WTC11 (cell line): ENCODE measurements at regions not wholly inside any gene's neighbourhood (a gene's known extent, or its start where the extent isn't known, plus 50 kb on each side); places are given as distances from the start of the nearest gene placed in this dataset.

Source experiments
- ATAC-seq: fragments of 200-7000 bp; cut with Tn5 transposase; 2 replicates; pipeline ENCODE4 v1.10.0; 2021; ENCODE audit warnings: mild to moderate bottlenecking, moderate library complexity
- CTCF ChIA-PET: fragments of 300-600 bp; sonication (Branson Sonifier 250); formaldehyde crosslinking; loops from one replicate; lab custom pipeline; 2021; ENCODE audit warnings: antibody characterized with exemption; lab: Charles Lee
- POLR2A ChIA-PET: fragments of 350-600 bp; sonication (Branson Sonifier 250); formaldehyde crosslinking; loops from one replicate; lab custom pipeline; 2021; ENCODE audit warnings: antibody characterized with exemption; lab: Charles Lee
- DNase-seq: peaks from one replicate; pipeline ENCODE4 v3.0.0; 2021; ENCODE audit warnings: low spot score
- H3K27ac Mint-ChIP-seq: 2 replicates; pipeline ENCODE4 v1.8.0; 2021; ENCODE audit warnings: mixed read lengths
- H3K27me3 Mint-ChIP-seq: 2 replicates; pipeline ENCODE4 v1.8.0; 2021; ENCODE audit warnings: low read depth, mild to moderate bottlenecking, moderate library complexity, mixed read lengths
- H3K36me3 Mint-ChIP-seq: 2 replicates; pipeline ENCODE4 v1.8.0; 2021; ENCODE audit warnings: mixed read lengths
- H3K4me1 Mint-ChIP-seq: 2 replicates; pipeline ENCODE4 v1.8.0; 2022; ENCODE audit warnings: mixed read lengths
- H3K4me3 Mint-ChIP-seq: 2 replicates; pipeline ENCODE4 v1.8.0; 2021; ENCODE audit warnings: mild to moderate bottlenecking, moderate library complexity, mixed read lengths
- H3K9me3 Mint-ChIP-seq: 2 replicates; pipeline ENCODE4 v1.8.0; 2021; ENCODE audit warnings: mixed read lengths
- ELF4 ChIP-seq: sonication (generic); formaldehyde crosslinking; IDR thresholded peaks from 2 replicates; pipeline ENCODE4 v1.8.1; 2022; ENCODE audit warnings: low read depth, mild to moderate bottlenecking, moderate library complexity, missing genetic modification reagents
- FOXJ3 ChIP-seq: sonication (generic); formaldehyde crosslinking; IDR thresholded peaks from 2 replicates; pipeline ENCODE4 v1.9.0; 2021; ENCODE audit warnings: missing genetic modification reagents, mild to moderate bottlenecking, borderline replicate concordance
- PRRX2 ChIP-seq: fragments of 250-450 bp; sonication (Bioruptor Pico); IDR thresholded peaks from 2 replicates; pipeline ENCODE4 v1.8.0; 2021; ENCODE audit warnings: mild to moderate bottlenecking
- RORB ChIP-seq: fragments of 250-450 bp; sonication (Bioruptor Pico); IDR thresholded peaks from 2 replicates; pipeline ENCODE4 v1.9.0; 2021; ENCODE audit warnings: mild to moderate bottlenecking
- SMAD4 ChIP-seq: sonication (generic); formaldehyde crosslinking; IDR thresholded peaks from 2 replicates; pipeline ENCODE4 v1.8.0; 2022; ENCODE audit warnings: mild to moderate bottlenecking, missing genetic modification reagents
- TCF7 ChIP-seq: sonication (generic); formaldehyde crosslinking; IDR thresholded peaks from 2 replicates; pipeline ENCODE4 v1.8.0; 2022; ENCODE audit warnings: mild to moderate bottlenecking, low read depth, missing genetic modification reagents, moderate library complexity
- TP53 ChIP-seq: sonication (generic); formaldehyde crosslinking; IDR thresholded peaks from 2 replicates; pipeline ENCODE4 v1.8.1; 2023; ENCODE audit warnings: mild to moderate bottlenecking, missing genetic modification reagents
- ZNF121 ChIP-seq: sonication (generic); formaldehyde crosslinking; IDR thresholded peaks from 2 replicates; pipeline ENCODE4 v1.8.0; 2023; ENCODE audit warnings: missing genetic modification reagents
- ZNF219 ChIP-seq: sonication (generic); formaldehyde crosslinking; IDR thresholded peaks from 2 replicates; pipeline ENCODE4 v1.8.0; 2023; ENCODE audit warnings: missing genetic modification reagents, mild to moderate bottlenecking, borderline replicate concordance
- ZNF423 ChIP-seq: fragments of 250-450 bp; sonication (Bioruptor Pico); IDR thresholded peaks from 2 replicates; pipeline ENCODE4 v2.1.2; 2022; ENCODE audit warnings: mild to moderate bottlenecking, moderate library complexity
- TF ChIP-seq, protein P1 (sequence below): sonication (generic); formaldehyde crosslinking; IDR thresholded peaks from 2 replicates; pipeline ENCODE4 v1.8.1; 2023; ENCODE audit warnings: mild to moderate bottlenecking, missing genetic modification reagents, moderate library complexity
- TF ChIP-seq, protein P2 (sequence below): sonication (generic); formaldehyde crosslinking; IDR thresholded peaks from 2 replicates; pipeline ENCODE4 v1.8.1; 2022; ENCODE audit warnings: mild to moderate bottlenecking, missing genetic modification reagents, moderate library complexity, borderline replicate concordance
- TF ChIP-seq, protein P3 (sequence below): sonication (generic); formaldehyde crosslinking; IDR thresholded peaks from 2 replicates; pipeline ENCODE4 v1.8.1; 2023; ENCODE audit warnings: mild to moderate bottlenecking, missing genetic modification reagents
- TF ChIP-seq, protein P4 (sequence below): sonication (generic); formaldehyde crosslinking; IDR thresholded peaks from 2 replicates; pipeline ENCODE4 v1.8.1; 2023; ENCODE audit warnings: mild to moderate bottlenecking, missing genetic modification reagents, moderate library complexity
- TF ChIP-seq, protein P5 (sequence below): fragments of 250-450 bp; sonication (Bioruptor Pico); conservative IDR thresholded peaks from 2 replicates; pipeline ENCODE4 v1.9.0; 2021; ENCODE audit warnings: mild to moderate bottlenecking
- TF ChIP-seq, protein P6 (sequence below): sonication (generic); formaldehyde crosslinking; IDR thresholded peaks from 2 replicates; pipeline ENCODE4 v1.8.1; 2023; ENCODE audit warnings: mild to moderate bottlenecking, missing genetic modification reagents
- TF ChIP-seq, protein P7 (sequence below): fragments of 250-450 bp; sonication (Bioruptor Pico); IDR thresholded peaks from 2 replicates; pipeline ENCODE4 v1.9.0; 2021; ENCODE audit warnings: mild to moderate bottlenecking
- TF ChIP-seq, protein P8 (sequence below): sonication (generic); formaldehyde crosslinking; IDR thresholded peaks from 2 replicates; pipeline ENCODE4 v1.8.1; 2023; ENCODE audit warnings: mild to moderate bottlenecking, missing genetic modification reagents, borderline replicate concordance
- TF ChIP-seq, protein P9 (sequence below): fragments of 250-450 bp; sonication (Bioruptor Pico); IDR thresholded peaks from 2 replicates; pipeline ENCODE4 v1.8.0; 2021; ENCODE audit warnings: mild to moderate bottlenecking

DNA sequence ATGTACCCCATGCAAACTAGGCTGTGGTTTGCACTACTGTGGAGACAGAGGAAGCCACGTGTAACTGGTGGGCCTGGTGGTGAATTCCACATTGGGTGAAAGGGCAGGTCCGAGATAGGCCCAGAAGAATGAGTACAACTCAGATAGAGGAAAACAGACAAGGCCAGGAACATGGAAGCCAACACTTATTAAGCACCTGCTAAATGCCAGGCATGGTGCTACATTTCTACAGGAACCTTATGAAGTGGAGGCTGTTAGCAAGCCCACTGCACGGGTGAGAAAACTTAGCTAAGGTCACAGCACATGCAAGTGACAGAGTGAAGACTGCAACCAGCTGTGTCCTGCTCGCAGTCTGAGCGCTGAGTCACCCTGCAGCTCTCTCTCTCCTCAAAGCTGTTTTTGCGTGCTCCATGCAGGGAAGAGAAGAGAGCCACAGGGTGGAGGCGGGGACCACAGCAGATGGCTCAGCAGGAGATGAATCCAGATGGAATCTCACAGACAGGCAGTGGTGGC, 65.5 kb upstream of the SPTLC1 start (continued):
- TF ChIP-seq, protein P1, sequence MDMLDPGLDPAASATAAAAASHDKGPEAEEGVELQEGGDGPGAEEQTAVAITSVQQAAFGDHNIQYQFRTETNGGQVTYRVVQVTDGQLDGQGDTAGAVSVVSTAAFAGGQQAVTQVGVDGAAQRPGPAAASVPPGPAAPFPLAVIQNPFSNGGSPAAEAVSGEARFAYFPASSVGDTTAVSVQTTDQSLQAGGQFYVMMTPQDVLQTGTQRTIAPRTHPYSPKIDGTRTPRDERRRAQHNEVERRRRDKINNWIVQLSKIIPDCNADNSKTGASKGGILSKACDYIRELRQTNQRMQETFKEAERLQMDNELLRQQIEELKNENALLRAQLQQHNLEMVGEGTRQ (CRISPR knock-in tag) = no peak
- no peak for TF ChIP-seq ELF4 (CRISPR knock-in tag)
- TF ChIP-seq, protein P2, sequence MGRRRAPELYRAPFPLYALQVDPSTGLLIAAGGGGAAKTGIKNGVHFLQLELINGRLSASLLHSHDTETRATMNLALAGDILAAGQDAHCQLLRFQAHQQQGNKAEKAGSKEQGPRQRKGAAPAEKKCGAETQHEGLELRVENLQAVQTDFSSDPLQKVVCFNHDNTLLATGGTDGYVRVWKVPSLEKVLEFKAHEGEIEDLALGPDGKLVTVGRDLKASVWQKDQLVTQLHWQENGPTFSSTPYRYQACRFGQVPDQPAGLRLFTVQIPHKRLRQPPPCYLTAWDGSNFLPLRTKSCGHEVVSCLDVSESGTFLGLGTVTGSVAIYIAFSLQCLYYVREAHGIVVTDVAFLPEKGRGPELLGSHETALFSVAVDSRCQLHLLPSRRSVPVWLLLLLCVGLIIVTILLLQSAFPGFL = no peak
- TF ChIP-seq TCF7 = no peak
- TF ChIP-seq ZNF219 (CRISPR knock-in tag) = no peak
- no peak for TF ChIP-seq FOXJ3 (CRISPR knock-in tag)
- no peak for TF ChIP-seq PRRX2 (CRISPR knock-in tag)
- TF ChIP-seq, protein P3, sequence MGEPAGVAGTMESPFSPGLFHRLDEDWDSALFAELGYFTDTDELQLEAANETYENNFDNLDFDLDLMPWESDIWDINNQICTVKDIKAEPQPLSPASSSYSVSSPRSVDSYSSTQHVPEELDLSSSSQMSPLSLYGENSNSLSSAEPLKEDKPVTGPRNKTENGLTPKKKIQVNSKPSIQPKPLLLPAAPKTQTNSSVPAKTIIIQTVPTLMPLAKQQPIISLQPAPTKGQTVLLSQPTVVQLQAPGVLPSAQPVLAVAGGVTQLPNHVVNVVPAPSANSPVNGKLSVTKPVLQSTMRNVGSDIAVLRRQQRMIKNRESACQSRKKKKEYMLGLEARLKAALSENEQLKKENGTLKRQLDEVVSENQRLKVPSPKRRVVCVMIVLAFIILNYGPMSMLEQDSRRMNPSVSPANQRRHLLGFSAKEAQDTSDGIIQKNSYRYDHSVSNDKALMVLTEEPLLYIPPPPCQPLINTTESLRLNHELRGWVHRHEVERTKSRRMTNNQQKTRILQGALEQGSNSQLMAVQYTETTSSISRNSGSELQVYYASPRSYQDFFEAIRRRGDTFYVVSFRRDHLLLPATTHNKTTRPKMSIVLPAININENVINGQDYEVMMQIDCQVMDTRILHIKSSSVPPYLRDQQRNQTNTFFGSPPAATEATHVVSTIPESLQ = no peak
- TF ChIP-seq, protein P4, sequence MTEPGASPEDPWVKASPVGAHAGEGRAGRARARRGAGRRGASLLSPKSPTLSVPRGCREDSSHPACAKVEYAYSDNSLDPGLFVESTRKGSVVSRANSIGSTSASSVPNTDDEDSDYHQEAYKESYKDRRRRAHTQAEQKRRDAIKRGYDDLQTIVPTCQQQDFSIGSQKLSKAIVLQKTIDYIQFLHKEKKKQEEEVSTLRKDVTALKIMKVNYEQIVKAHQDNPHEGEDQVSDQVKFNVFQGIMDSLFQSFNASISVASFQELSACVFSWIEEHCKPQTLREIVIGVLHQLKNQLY = no peak
- TF ChIP-seq, protein P5, sequence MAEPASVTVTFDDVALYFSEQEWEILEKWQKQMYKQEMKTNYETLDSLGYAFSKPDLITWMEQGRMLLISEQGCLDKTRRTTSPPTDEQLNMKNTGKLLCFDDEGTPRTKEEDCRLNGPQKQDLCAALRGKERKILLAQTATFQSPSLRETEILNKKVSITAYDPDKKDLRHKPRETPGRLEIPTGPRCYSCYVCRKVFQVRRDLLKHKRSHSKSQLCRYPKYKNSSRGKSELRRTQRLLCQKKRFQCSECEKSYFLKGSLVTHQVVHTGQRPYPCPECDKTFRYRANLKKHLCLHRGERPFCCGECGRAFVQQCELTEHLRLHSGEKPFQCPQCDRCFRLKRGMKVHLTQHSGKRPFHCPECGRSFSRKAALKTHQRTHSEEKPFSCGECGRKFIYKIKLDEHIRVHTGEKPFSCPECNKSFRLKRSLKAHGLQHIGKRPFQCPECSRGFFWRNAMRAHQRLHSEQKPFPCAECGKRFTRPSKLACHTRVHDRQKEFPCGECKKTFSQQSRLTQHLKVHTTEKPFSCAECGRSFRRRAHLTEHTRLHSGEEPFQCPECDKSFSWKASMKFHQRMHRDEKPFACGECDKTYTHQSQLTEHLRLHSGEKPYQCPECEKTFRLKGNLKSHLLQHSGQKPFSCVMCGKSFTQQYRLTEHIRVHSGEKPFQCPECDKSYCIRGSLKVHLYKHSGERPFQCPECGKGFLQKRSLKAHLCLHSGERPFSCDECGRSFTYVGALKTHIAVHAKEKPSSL = no peak

DNA sequence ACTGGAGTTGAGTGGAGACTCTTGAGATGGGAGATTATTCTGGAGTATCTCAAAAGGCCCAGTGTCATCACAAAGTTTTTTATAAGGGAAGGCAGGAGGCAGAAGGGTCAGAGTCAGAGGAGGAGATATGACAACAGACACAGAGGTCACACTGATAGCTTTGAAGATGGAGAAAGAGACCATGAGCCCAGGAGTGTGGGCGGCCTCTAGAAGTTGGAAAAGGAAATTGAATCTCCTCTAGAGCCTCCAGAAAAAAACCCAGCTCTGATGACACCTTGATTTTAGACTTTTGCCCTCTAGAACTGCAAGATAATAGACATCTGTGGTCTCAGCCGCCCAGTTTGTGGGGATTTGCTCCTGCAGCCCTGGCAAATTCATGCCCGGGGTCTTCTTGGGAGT, 64.8 kb upstream of the SPTLC1 start:
- H3K4me3 Mint-ChIP-seq = no peak overlapping the region
- ChIA-PET POLR2A (no interaction called here), CTCF (interaction anchor here (6.2 kb wide), 1 partner anchor 40 kb away, joined by 29 read pairs; no protein-coding TSS in a partner anchor)
- no peak overlapping the region for H3K27ac Mint-ChIP-seq
- peaks cover 39% of the 10 kb centered on the region for H3K9me3 Mint-ChIP-seq
- no peaks in the 10 kb centered on the region for H3K27me3 Mint-ChIP-seq
- ATAC-seq (no peak), DNase-seq (no peak)
- H3K4me1 Mint-ChIP-seq = no peaks in the 10 kb centered on the region
- H3K36me3 Mint-ChIP-seq = peaks cover 13% of the 10 kb centered on the region
- no peak for TF ChIP-seq PRRX2 (CRISPR knock-in tag)
- TF ChIP-seq RORB (CRISPR knock-in tag) = no peak
- TF ChIP-seq, protein P6, sequence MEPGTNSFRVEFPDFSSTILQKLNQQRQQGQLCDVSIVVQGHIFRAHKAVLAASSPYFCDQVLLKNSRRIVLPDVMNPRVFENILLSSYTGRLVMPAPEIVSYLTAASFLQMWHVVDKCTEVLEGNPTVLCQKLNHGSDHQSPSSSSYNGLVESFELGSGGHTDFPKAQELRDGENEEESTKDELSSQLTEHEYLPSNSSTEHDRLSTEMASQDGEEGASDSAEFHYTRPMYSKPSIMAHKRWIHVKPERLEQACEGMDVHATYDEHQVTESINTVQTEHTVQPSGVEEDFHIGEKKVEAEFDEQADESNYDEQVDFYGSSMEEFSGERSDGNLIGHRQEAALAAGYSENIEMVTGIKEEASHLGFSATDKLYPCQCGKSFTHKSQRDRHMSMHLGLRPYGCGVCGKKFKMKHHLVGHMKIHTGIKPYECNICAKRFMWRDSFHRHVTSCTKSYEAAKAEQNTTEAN (CRISPR knock-in tag) = no peak
- TF ChIP-seq, protein P2 = no peak
- TF ChIP-seq, protein P7, sequence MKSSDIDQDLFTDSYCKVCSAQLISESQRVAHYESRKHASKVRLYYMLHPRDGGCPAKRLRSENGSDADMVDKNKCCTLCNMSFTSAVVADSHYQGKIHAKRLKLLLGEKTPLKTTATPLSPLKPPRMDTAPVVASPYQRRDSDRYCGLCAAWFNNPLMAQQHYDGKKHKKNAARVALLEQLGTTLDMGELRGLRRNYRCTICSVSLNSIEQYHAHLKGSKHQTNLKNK (CRISPR knock-in tag) = no peak
- TF ChIP-seq TP53 = no peak
- TF ChIP-seq, protein P1 (CRISPR knock-in tag) = no peak
- TF ChIP-seq, protein P8, sequence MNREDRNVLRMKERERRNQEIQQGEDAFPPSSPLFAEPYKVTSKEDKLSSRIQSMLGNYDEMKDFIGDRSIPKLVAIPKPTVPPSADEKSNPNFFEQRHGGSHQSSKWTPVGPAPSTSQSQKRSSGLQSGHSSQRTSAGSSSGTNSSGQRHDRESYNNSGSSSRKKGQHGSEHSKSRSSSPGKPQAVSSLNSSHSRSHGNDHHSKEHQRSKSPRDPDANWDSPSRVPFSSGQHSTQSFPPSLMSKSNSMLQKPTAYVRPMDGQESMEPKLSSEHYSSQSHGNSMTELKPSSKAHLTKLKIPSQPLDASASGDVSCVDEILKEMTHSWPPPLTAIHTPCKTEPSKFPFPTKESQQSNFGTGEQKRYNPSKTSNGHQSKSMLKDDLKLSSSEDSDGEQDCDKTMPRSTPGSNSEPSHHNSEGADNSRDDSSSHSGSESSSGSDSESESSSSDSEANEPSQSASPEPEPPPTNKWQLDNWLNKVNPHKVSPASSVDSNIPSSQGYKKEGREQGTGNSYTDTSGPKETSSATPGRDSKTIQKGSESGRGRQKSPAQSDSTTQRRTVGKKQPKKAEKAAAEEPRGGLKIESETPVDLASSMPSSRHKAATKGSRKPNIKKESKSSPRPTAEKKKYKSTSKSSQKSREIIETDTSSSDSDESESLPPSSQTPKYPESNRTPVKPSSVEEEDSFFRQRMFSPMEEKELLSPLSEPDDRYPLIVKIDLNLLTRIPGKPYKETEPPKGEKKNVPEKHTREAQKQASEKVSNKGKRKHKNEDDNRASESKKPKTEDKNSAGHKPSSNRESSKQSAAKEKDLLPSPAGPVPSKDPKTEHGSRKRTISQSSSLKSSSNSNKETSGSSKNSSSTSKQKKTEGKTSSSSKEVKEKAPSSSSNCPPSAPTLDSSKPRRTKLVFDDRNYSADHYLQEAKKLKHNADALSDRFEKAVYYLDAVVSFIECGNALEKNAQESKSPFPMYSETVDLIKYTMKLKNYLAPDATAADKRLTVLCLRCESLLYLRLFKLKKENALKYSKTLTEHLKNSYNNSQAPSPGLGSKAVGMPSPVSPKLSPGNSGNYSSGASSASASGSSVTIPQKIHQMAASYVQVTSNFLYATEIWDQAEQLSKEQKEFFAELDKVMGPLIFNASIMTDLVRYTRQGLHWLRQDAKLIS (CRISPR knock-in tag) = no peak
- no peak for TF ChIP-seq ZNF121
- TF ChIP-seq SMAD4 (CRISPR knock-in tag) = no peak
- TF ChIP-seq FOXJ3 (CRISPR knock-in tag) = no peak
- TF ChIP-seq ZNF423 = no peak
- TF ChIP-seq, protein P9, sequence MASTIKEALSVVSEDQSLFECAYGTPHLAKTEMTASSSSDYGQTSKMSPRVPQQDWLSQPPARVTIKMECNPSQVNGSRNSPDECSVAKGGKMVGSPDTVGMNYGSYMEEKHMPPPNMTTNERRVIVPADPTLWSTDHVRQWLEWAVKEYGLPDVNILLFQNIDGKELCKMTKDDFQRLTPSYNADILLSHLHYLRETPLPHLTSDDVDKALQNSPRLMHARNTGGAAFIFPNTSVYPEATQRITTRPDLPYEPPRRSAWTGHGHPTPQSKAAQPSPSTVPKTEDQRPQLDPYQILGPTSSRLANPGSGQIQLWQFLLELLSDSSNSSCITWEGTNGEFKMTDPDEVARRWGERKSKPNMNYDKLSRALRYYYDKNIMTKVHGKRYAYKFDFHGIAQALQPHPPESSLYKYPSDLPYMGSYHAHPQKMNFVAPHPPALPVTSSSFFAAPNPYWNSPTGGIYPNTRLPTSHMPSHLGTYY = no peak
- no peak for TF ChIP-seq ELF4 (CRISPR knock-in tag)
